Ascending aorta (tissue), 2 donors: ENCODE measurements at regions not wholly inside any gene's neighbourhood (a gene's known extent, or its start where the extent isn't known, plus 50 kb on each side); places are given as distances from the start of the nearest gene placed in this dataset.

Experiments
- DNase-seq, 2 donors: peaks; one replicate each; pipeline ENCODE4 v3.0.0-alpha.2; 2019; ENCODE audit warnings: low spot score in 2 of 2
- H3K27ac ChIP-seq, 2 donors: fragments of 200-600 bp; sonication (generic); one replicate each; pipeline ENCODE4 v1.5.1; 2016 to 2017; ENCODE audit warnings: mild to moderate bottlenecking in 1 of 2
- H3K27me3 ChIP-seq: fragments of 200-600 bp; sonication (generic); one replicate; pipeline ENCODE4 v1.5.1; 2017
- H3K36me3 ChIP-seq, 2 donors: fragments of 200-600 bp; sonication (generic); one replicate each; pipeline ENCODE4 v1.5.1; 2016
- H3K4me1 ChIP-seq, 2 donors: fragments of 200-600 bp; sonication (generic); one replicate each; pipeline ENCODE4 v1.5.1; 2016 to 2017; ENCODE audit warnings: mild to moderate bottlenecking in 1 of 2
- H3K4me3 ChIP-seq, 2 donors: fragments of 200-600 bp; sonication (generic); one replicate each; pipeline ENCODE4 v1.5.1; 2016 to 2017; ENCODE audit warnings: mild to moderate bottlenecking in 1 of 2
- H3K9me3 ChIP-seq, 2 donors: fragments of 200-600 bp; sonication (generic); one replicate each; pipeline ENCODE4 v1.5.1; 2016
- CTCF ChIP-seq, 3 experiments: fragments of 200-600 bp in 2 of 3; fragments of 450-650 bp in 1 of 3; sonication (generic) in 2 of 3; IDR thresholded peaks; one replicate each; pipeline ENCODE4 v1.5.1; 2016 to 2019; ENCODE audit warnings: antibody characterized with exemption in 3 of 3, mild to moderate bottlenecking in 1 of 3, moderate library complexity in 1 of 3
- intact Hi-C: fragments of 100-400 bp; cut with DNase I; formaldehyde crosslinking; loops from one replicate; pipeline ENCODE4 v1.15.1; 2023

- no peak overlapping the region for H3K4me3 ChIP-seq
- no peak for TF ChIP-seq CTCF (IDR thresholded peaks at IDR 0.05)
- intact Hi-C loops = no loop called here
- no peak for DNase-seq
- no peaks in the 10 kb centered on the region for H3K9me3 ChIP-seq
- no peak overlapping the region for H3K27ac ChIP-seq
- H3K36me3 ChIP-seq = no peaks in the 10 kb centered on the region
- no peaks in the 10 kb centered on the region for H3K27me3 ChIP-seq
- no peaks in the 10 kb centered on the region for H3K4me1 ChIP-seq
Observed at GRCh38 chr6:163935158-163935762, 520.7 kb downstream of the QKI start.

- no peak for TF ChIP-seq CTCF (IDR thresholded peaks at IDR 0.05)
- Histone ChIP-seq H3K4me1 (no peaks in the 10 kb centered on the region), H3K36me3 (no peaks in the 10 kb centered on the region), H3K27ac (no peak overlapping the region), H3K27me3 (no peaks in the 10 kb centered on the region), H3K9me3 (no peaks in the 10 kb centered on the region), H3K4me3 (no peak overlapping the region)
- DNase-seq = no peak
- intact Hi-C loops = no loop called here
Observed at GRCh38 chr6:163930012-163930411, 515.5 kb downstream of the QKI start.

GRCh38 chr6:163929538-163929937 lies 515.0 kb downstream of the QKI start:
- intact Hi-C loops = no loop called here
- no peaks in the 10 kb centered on the region for H3K9me3 ChIP-seq
- no peaks in the 10 kb centered on the region for H3K36me3 ChIP-seq
- DNase-seq = no peak
- H3K4me1 ChIP-seq = no peaks in the 10 kb centered on the region
- H3K27ac ChIP-seq = no peak overlapping the region
- no peak for TF ChIP-seq CTCF (IDR thresholded peaks at IDR 0.05)
- H3K4me3 ChIP-seq = no peak overlapping the region
- no peaks in the 10 kb centered on the region for H3K27me3 ChIP-seq

GRCh38 chr6:163926642-163927041 lies 512.1 kb downstream of the QKI start:
- Histone ChIP-seq H3K9me3 (no peaks in the 10 kb centered on the region), H3K27me3 (no peaks in the 10 kb centered on the region), H3K4me3 (no peak overlapping the region), H3K36me3 (no peaks in the 10 kb centered on the region), H3K4me1 (no peaks in the 10 kb centered on the region), H3K27ac (no peak overlapping the region)
- TF ChIP-seq CTCF (IDR thresholded peaks at IDR 0.05) = no peak
- intact Hi-C loops = no loop called here
- DNase-seq = no peak

- no peak for TF ChIP-seq CTCF (IDR thresholded peaks at IDR 0.05)
- intact Hi-C loops = no loop called here
- Histone ChIP-seq H3K27me3 (no peaks in the 10 kb centered on the region), H3K4me1 (no peaks in the 10 kb centered on the region), H3K27ac (no peak overlapping the region), H3K9me3 (no peaks in the 10 kb centered on the region), H3K4me3 (no peak overlapping the region), H3K36me3 (no peaks in the 10 kb centered on the region)
- DNase-seq = no peak
Observed at GRCh38 chr6:163925839-163926238, 511.3 kb downstream of the QKI start.
